CD8-positive, alpha-beta memory T cell (primary cell): ENCODE measurements at regions not wholly inside any gene's neighbourhood (a gene's known extent, or its start where the extent isn't known, plus 50 kb on each side); places are given as distances from the start of the nearest gene placed in this dataset.

Experiments
- CTCF ChIA-PET: fragments of 350-600 bp; sonication (Branson Sonifier 250); formaldehyde crosslinking; loops from one replicate; lab custom pipeline; 2021; ENCODE audit warnings: antibody characterized with exemption; lab: Charles Lee
- POLR2A ChIA-PET: fragments of 350-600 bp; sonication (Branson Sonifier 250); formaldehyde crosslinking; loops from one replicate; lab custom pipeline; 2021; ENCODE audit warnings: antibody characterized with exemption; lab: Charles Lee
- DNase-seq, 5 donors: peaks; one replicate each; pipeline versions ENCODE4 v3.0.0 to v3.0.0-alpha.2; 2020 to 2022; ENCODE audit warnings: mixed read lengths in 1 of 5
- H3K27ac ChIP-seq: one replicate; pipeline ENCODE4 v1.7.0; 2013; ENCODE audit warnings: low read depth, mild to moderate bottlenecking, low read length, moderate library complexity
- H3K27me3 ChIP-seq: 2 replicates; pipeline ENCODE4 v1.7.0; 2013; ENCODE audit warnings: low read length, mild to moderate bottlenecking; ENCODE audit not compliant: insufficient read depth, poor library complexity, severe bottlenecking
- H3K36me3 ChIP-seq: 2 replicates; pipeline ENCODE4 v1.7.0; 2013; ENCODE audit warnings: mild to moderate bottlenecking, low read length, moderate library complexity; ENCODE audit not compliant: insufficient read depth
- H3K4me1 ChIP-seq: 2 replicates; pipeline ENCODE4 v1.7.0; 2013; ENCODE audit warnings: mild to moderate bottlenecking, low read length, moderate library complexity; ENCODE audit not compliant: insufficient read depth
- H3K4me3 ChIP-seq: 2 replicates; pipeline ENCODE4 v1.7.0; 2013; ENCODE audit warnings: mild to moderate bottlenecking, low read length
- H3K9me3 ChIP-seq: 2 replicates; pipeline ENCODE4 v1.7.0; 2013; ENCODE audit warnings: mild to moderate bottlenecking, low read length
- H3K27ac Mint-ChIP-seq, 8 donors: one replicate each; pipeline ENCODE4 v1.8.0; 2020 to 2021; ENCODE audit warnings: mixed read lengths in 8 of 8, mild to moderate bottlenecking in 6 of 8, inconsistent platforms in 3 of 8, moderate library complexity in 3 of 8
- H3K27me3 Mint-ChIP-seq, 2 donors: one replicate each; pipeline ENCODE4 v1.8.0; 2020 to 2021; ENCODE audit warnings: mixed read lengths in 2 of 2, mild to moderate bottlenecking in 1 of 2, moderate library complexity in 1 of 2
- H3K36me3 Mint-ChIP-seq, 3 donors: one replicate each; pipeline ENCODE4 v1.8.0; 2020 to 2021; ENCODE audit warnings: mixed read lengths in 3 of 3, inconsistent platforms in 1 of 3, mild to moderate bottlenecking in 1 of 3
- H3K4me1 Mint-ChIP-seq, 3 donors: one replicate each; pipeline ENCODE4 v1.8.0; 2020 to 2021; ENCODE audit warnings: mixed read lengths in 3 of 3, inconsistent platforms in 1 of 3, mild to moderate bottlenecking in 1 of 3
- H3K4me3 Mint-ChIP-seq, 7 donors: one replicate each; pipeline ENCODE4 v1.8.0; 2020 to 2021; ENCODE audit warnings: mixed read lengths in 7 of 7, mild to moderate bottlenecking in 6 of 7, moderate library complexity in 4 of 7, inconsistent platforms in 2 of 7
- H3K9me3 Mint-ChIP-seq, 5 donors: one replicate each; pipeline ENCODE4 v1.8.0; 2020 to 2022; ENCODE audit warnings: mixed read lengths in 5 of 5, mild to moderate bottlenecking in 3 of 5, moderate library complexity in 2 of 5, inconsistent platforms in 1 of 5

- Mint-ChIP-seq H3K4me1 (no peaks in the 10 kb centered on the region), H3K4me3 (no peak overlapping the region), H3K9me3 (peaks cover 0 to 4% (median 0%) of the 10 kb centered on the region in 5 donors), H3K27me3 (peaks cover 14 to 47% of the 10 kb centered on the region in 2 donors), H3K27ac (no peak overlapping the region), H3K36me3 (no peaks in the 10 kb centered on the region)
- ChIA-PET POLR2A (no interaction called here), CTCF (no interaction called here)
- Histone ChIP-seq H3K36me3 (no peaks in the 10 kb centered on the region), H3K27ac (no peak overlapping the region), H3K4me1 (no peaks in the 10 kb centered on the region), H3K4me3 (no peak overlapping the region), H3K27me3 (no peaks in the 10 kb centered on the region), H3K9me3 (no peaks in the 10 kb centered on the region)
- no peak for DNase-seq
Measured at GRCh38 chr15:60101416-60101815, 97.3 kb downstream of the FOXB1 start.

DNA sequence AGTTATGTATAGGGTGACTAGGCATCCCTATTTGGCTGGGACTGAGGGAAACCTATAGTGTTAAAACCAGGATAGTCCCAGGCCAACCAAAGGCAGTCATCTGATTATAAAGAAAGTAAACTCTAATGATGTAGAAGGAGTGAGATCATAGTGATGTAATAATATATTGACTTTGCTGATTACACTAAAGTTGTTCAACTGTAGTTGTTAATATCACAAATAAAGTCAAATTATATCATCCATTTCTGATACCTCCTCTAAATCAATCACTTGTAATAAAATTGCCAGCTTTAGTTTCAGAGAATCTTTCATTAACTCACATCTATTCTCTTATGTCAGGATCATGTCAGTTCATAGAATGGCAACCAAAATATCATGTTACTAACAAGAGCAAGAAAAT is 98.6 kb downstream of the FOXB1 start:
- Histone ChIP-seq H3K4me3 (no peak overlapping the region), H3K36me3 (no peaks in the 10 kb centered on the region), H3K4me1 (no peaks in the 10 kb centered on the region), H3K27me3 (no peaks in the 10 kb centered on the region), H3K9me3 (no peaks in the 10 kb centered on the region), H3K27ac (no peak overlapping the region)
- Mint-ChIP-seq H3K4me3 (no peak overlapping the region), H3K36me3 (no peaks in the 10 kb centered on the region), H3K27me3 (peaks cover 14 to 54% of the 10 kb centered on the region in 2 donors), H3K4me1 (no peaks in the 10 kb centered on the region), H3K9me3 (peaks cover 0 to 7% (median 0%) of the 10 kb centered on the region in 5 donors), H3K27ac (no peak overlapping the region)
- no peak for DNase-seq
- POLR2A ChIA-PET, result no interaction called here
- CTCF ChIA-PET, result no interaction called here

GRCh38 chr15:60110909-60111308 is 106.8 kb downstream of the FOXB1 start:
- no peaks in the 10 kb centered on the region for H3K4me1 Mint-ChIP-seq
- POLR2A ChIA-PET, result no interaction called here

GRCh38 chr15:60115579-60116380 is 111.7 kb downstream of the FOXB1 start:
- H3K4me1 Mint-ChIP-seq, result peaks cover 0 to 7% (median 0%) of the 10 kb centered on the region in 3 donors
- CTCF ChIA-PET, result interaction anchor here (1.3 kb wide), 1 partner anchor 391 kb away, joined by 3 read pairs; no protein-coding TSS in a partner anchor

More at GRCh38 chr15:60110909-60111308, 106.8 kb downstream of the FOXB1 start:
- Mint-ChIP-seq H3K36me3 (no peaks in the 10 kb centered on the region), H3K4me3 (no peak overlapping the region), H3K27me3 (peaks cover 6 to 39% of the 10 kb centered on the region in 2 donors), H3K9me3 (peaks cover 0 to 3% (median 0%) of the 10 kb centered on the region in 5 donors), H3K27ac (no peak overlapping the region)
- no peaks in the 10 kb centered on the region for H3K36me3 ChIP-seq
- no peak overlapping the region for H3K4me3 ChIP-seq
- H3K9me3 ChIP-seq, result no peaks in the 10 kb centered on the region
- H3K4me1 ChIP-seq, result no peaks in the 10 kb centered on the region
- peaks cover 3% of the 10 kb centered on the region for H3K27me3 ChIP-seq
- CTCF ChIA-PET, result no interaction called here
- no peak for DNase-seq
- H3K27ac ChIP-seq, result no peak overlapping the region

DNA sequence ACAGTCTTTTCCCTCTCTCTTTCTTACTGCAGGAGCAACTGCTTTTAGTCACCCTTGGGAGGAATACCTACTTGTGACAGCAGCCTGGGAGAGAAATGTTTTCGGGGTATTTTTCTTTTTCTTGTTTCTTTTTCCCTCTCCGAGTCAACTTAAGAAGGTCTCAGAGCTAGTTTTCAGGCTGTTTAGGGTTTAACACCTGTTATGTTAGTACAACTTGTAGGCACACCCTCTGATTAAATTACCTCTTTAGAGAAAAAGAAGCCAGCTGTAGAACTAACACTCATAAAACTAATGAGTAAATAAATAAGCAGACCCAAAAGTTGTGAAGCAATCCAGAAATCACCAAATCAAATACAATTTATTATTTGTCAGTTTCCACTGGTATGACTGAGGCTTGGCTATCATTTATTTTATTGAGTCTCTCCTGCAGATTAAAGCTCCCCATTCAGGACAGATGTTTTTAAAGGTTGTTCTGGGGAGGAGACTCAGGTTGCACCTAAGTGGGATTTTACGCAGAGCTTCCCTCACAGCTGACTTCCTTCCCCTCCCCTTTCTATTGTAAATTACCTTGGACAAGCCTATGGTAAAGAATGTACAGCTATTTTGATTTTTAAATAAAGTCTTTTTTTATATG is 112.5 kb downstream of the FOXB1 start:
- ChIA-PET POLR2A (interaction anchor here (0.6 kb wide), 1 partner anchor 453 kb away, joined by 4 read pairs; no protein-coding TSS in a partner anchor), CTCF (no interaction called here)
- Histone ChIP-seq H3K36me3 (no peaks in the 10 kb centered on the region), H3K9me3 (no peaks in the 10 kb centered on the region), H3K4me3 (no peak overlapping the region), H3K27ac (no peak overlapping the region), H3K27me3 (peaks cover 3% of the 10 kb centered on the region), H3K4me1 (no peaks in the 10 kb centered on the region)
- H3K27ac Mint-ChIP-seq, result no peak overlapping the region
- H3K4me1 Mint-ChIP-seq, result peaks cover 0 to 7% (median 0%) of the 10 kb centered on the region in 3 donors
- H3K4me3 Mint-ChIP-seq, result no peak overlapping the region
- no peaks in the 10 kb centered on the region for H3K36me3 Mint-ChIP-seq
- no peak for DNase-seq
- no peaks in the 10 kb centered on the region for H3K9me3 Mint-ChIP-seq
- H3K27me3 Mint-ChIP-seq, result peaks cover 2 to 8% of the 10 kb centered on the region in 2 donors

More at GRCh38 chr15:60115579-60116380, 111.7 kb downstream of the FOXB1 start:
- Histone ChIP-seq H3K4me1 (no peaks in the 10 kb centered on the region), H3K36me3 (no peaks in the 10 kb centered on the region), H3K27ac (no peak overlapping the region), H3K9me3 (no peaks in the 10 kb centered on the region), H3K27me3 (peaks cover 3% of the 10 kb centered on the region), H3K4me3 (no peak overlapping the region)
- no peak for DNase-seq
- no peaks in the 10 kb centered on the region for H3K9me3 Mint-ChIP-seq
- no peaks in the 10 kb centered on the region for H3K36me3 Mint-ChIP-seq
- no peak overlapping the region for H3K27ac Mint-ChIP-seq
- H3K27me3 Mint-ChIP-seq, result peaks cover 2 to 9% of the 10 kb centered on the region in 2 donors
- POLR2A ChIA-PET, result no interaction called here
- H3K4me3 Mint-ChIP-seq, result no peak overlapping the region

- no peaks in the 10 kb centered on the region for H3K9me3 ChIP-seq
- no peaks in the 10 kb centered on the region for H3K9me3 Mint-ChIP-seq
- ChIA-PET CTCF (no interaction called here), POLR2A (no interaction called here)
- H3K4me1 ChIP-seq, result no peaks in the 10 kb centered on the region
- no peak overlapping the region for H3K27ac Mint-ChIP-seq
- DNase-seq, result no peak
- H3K4me1 Mint-ChIP-seq, result peaks cover 0 to 7% (median 0%) of the 10 kb centered on the region in 3 donors
- peaks cover 3% of the 10 kb centered on the region for H3K27me3 ChIP-seq
- no peaks in the 10 kb centered on the region for H3K36me3 ChIP-seq
- H3K36me3 Mint-ChIP-seq, result no peaks in the 10 kb centered on the region
- no peak overlapping the region for H3K4me3 Mint-ChIP-seq
- no peak overlapping the region for H3K27ac ChIP-seq
- peaks cover 2 to 8% of the 10 kb centered on the region in 2 donors for H3K27me3 Mint-ChIP-seq
- no peak overlapping the region for H3K4me3 ChIP-seq
Measured at GRCh38 chr15:60118146-60118545, 114.0 kb downstream of the FOXB1 start.

GRCh38 chr15:60118626-60119025 is 114.5 kb downstream of the FOXB1 start:
- ChIA-PET POLR2A (no interaction called here), CTCF (no interaction called here)
- H3K27ac ChIP-seq, result no peak overlapping the region
- H3K9me3 ChIP-seq, result no peaks in the 10 kb centered on the region
- H3K27me3 ChIP-seq, result peaks cover 3% of the 10 kb centered on the region
- Mint-ChIP-seq H3K9me3 (no peaks in the 10 kb centered on the region), H3K27me3 (peaks cover 2 to 8% of the 10 kb centered on the region in 2 donors), H3K4me3 (no peak overlapping the region), H3K36me3 (no peaks in the 10 kb centered on the region), H3K4me1 (peaks cover 0 to 7% (median 0%) of the 10 kb centered on the region in 3 donors), H3K27ac (no peak overlapping the region)
- H3K4me3 ChIP-seq, result no peak overlapping the region
- no peaks in the 10 kb centered on the region for H3K4me1 ChIP-seq
- no peak for DNase-seq
- H3K36me3 ChIP-seq, result no peaks in the 10 kb centered on the region

DNA sequence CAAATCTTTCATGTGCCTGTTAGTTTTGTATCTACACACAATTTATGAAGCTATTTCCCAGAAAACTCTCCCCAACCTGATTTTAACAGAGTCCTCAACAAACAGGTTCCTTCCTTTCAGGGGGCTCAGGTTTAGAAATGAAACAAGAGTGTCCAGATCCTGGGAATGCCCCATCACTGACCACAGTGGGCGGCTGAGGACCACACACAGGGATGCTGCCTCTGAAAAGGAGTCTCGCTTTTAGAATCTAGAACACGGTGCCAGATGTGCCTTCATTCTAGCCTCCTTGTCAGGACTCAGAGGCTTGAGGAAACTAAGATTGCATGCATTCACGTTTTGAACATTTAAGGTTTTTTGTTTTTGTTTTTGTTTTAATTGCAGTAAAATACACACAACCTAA is 115.0 kb downstream of the FOXB1 start:
- Histone ChIP-seq H3K27me3 (peaks cover 3% of the 10 kb centered on the region), H3K9me3 (no peaks in the 10 kb centered on the region), H3K4me1 (no peaks in the 10 kb centered on the region), H3K4me3 (no peak overlapping the region), H3K36me3 (no peaks in the 10 kb centered on the region), H3K27ac (no peak overlapping the region)
- ChIA-PET POLR2A (no interaction called here), CTCF (no interaction called here)
- Mint-ChIP-seq H3K4me1 (peaks cover 0 to 9% (median under 1%) of the 10 kb centered on the region in 3 donors), H3K4me3 (no peak overlapping the region), H3K27me3 (peaks cover 2 to 8% of the 10 kb centered on the region in 2 donors), H3K9me3 (no peaks in the 10 kb centered on the region), H3K27ac (no peak overlapping the region), H3K36me3 (no peaks in the 10 kb centered on the region)
- no peak for DNase-seq
